ENCODE measurements at regions not wholly inside any gene's neighbourhood (a gene's known extent, or its start where the extent isn't known, plus 50 kb on each side); places are given as distances from the start of the nearest gene placed in this dataset.

- no peak overlapping the region for H3K4me3 ChIP-seq (ENCODE audit: low read depth, low read length)
- DNase-seq (ENCODE audit: low read depth): no peak
- TF ChIP-seq CTCF (IDR thresholded peaks at IDR 0.05; ENCODE audit: insufficient read depth, low read depth, low read length): no peak
Observed at GRCh38 chr18:22510697-22511096, 93.0 kb upstream of the CTAGE1 start.

GRCh38 chr18:22513721-22514481 lies 96.2 kb upstream of the CTAGE1 start:
- no peak for TF ChIP-seq CTCF (IDR thresholded peaks at IDR 0.05; ENCODE audit: insufficient read depth, low read depth, low read length)
- no peak for DNase-seq (ENCODE audit: low read depth)

GRCh38 chr18:22514655-22515054 lies 96.9 kb upstream of the CTAGE1 start:
- DNase-seq (ENCODE audit: low read depth): no peak
- no peak overlapping the region for H3K4me3 ChIP-seq (ENCODE audit: low read depth, low read length)
- TF ChIP-seq CTCF (IDR thresholded peaks at IDR 0.05; ENCODE audit: insufficient read depth, low read depth, low read length): no peak

More at GRCh38 chr18:22513721-22514481, 96.2 kb upstream of the CTAGE1 start:
- H3K4me3 ChIP-seq (ENCODE audit: low read depth, low read length): no peak overlapping the region

- no peak overlapping the region for H3K4me3 ChIP-seq (ENCODE audit: low read depth, low read length)
- no peak for DNase-seq (ENCODE audit: low read depth)
- no peak for TF ChIP-seq CTCF (IDR thresholded peaks at IDR 0.05; ENCODE audit: insufficient read depth, low read depth, low read length)
Observed at GRCh38 chr18:22515250-22515649, 97.5 kb upstream of the CTAGE1 start.

GRCh38 chr18:22517356-22517755 lies 99.6 kb upstream of the CTAGE1 start:
- no peak overlapping the region for H3K4me3 ChIP-seq (ENCODE audit: low read depth, low read length)
- TF ChIP-seq CTCF (IDR thresholded peaks at IDR 0.05; ENCODE audit: insufficient read depth, low read depth, low read length): no peak
- peak; percentile 74 for DNase-seq (ENCODE audit: low read depth)

- TF ChIP-seq CTCF (IDR thresholded peaks at IDR 0.05; ENCODE audit: insufficient read depth, low read depth, low read length): no peak
- DNase-seq (ENCODE audit: low read depth): no peak
- H3K4me3 ChIP-seq (ENCODE audit: low read depth, low read length): no peak overlapping the region
Observed at GRCh38 chr18:22521026-22521707, 103.5 kb upstream of the CTAGE1 start.
